NCI-H2081 treated with DMSO at 0.1 percent for 48 hours (cell line): ENCODE measurements at regions not wholly inside any gene's neighbourhood (a gene's known extent, or its start where the extent isn't known, plus 50 kb on each side); places are given as distances from the start of the nearest gene placed in this dataset.

Experiments
- DNase-seq: peaks from one replicate; lab custom pipeline; 2025; lab: John Stamatoyannopoulos, UW

DNA sequence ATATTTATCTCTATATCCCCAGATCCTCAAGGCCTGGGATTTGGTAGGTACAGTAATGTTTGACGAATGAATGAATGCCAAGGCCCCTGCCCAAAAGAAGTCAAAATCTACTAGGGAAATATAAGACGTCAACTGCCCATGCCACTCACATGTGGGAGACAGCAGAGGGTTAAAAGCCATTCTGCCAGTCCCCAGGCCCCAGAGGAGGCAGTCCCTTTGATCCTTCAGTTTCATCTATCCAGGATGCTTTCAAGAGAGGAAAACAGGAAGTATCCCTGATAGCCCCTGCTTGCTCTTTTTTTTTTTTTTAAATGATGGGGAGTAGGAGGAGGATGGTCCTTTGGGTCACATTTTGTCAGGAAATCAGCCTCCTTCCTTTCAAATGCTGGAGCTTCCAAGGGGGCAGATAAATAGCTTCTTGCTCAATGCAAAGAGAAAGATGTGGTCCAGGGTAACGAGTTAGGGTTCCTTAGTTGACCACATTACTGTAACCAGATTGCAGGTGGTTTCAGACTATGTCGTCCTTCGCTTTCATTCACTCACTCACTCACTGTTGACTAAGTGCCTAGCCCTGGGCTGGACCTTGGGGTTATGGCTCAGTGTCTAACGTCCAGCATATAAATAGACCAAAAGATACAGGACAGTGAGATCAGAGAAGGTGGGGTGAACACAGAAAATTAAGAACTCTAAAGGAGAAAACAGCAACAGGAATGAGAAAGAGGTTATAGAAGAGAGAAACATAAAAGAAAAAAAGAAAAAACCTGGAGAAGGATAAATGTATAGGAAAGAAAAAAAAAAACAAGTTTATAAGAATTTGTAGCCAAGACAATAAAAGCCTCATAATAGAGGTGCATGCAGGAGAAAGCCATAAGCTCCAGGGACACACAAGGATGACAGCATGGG lies 64.6 kb upstream of the PIM1 start:
- DNase-seq, result no peak

GRCh38 chr6:37106051-37106363 lies 63.9 kb upstream of the PIM1 start:
- DNase-seq, result no peak

DNA sequence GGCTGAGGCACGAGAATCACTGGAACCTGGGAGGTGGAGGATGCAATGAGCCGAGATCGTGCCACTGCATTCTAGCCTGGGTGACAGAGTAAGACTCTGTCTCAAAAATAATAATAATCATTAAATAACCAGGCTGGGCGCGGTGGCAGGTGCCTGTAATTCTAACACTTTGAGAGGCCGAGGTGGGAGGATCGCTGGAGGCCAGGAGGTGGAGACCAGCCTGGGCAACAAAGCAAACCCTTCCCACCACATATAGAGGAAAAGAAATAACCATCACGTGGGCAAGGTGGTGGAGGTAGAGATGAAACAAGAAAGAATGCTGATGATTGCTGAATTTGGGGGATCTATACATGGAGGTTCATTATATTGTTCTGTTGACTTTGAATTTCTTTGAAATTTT lies 63.4 kb upstream of the PIM1 start:
- no peak for DNase-seq

- no peak for DNase-seq
Observed at GRCh38 chr6:37106982-37107491, 62.9 kb upstream of the PIM1 start.

DNA sequence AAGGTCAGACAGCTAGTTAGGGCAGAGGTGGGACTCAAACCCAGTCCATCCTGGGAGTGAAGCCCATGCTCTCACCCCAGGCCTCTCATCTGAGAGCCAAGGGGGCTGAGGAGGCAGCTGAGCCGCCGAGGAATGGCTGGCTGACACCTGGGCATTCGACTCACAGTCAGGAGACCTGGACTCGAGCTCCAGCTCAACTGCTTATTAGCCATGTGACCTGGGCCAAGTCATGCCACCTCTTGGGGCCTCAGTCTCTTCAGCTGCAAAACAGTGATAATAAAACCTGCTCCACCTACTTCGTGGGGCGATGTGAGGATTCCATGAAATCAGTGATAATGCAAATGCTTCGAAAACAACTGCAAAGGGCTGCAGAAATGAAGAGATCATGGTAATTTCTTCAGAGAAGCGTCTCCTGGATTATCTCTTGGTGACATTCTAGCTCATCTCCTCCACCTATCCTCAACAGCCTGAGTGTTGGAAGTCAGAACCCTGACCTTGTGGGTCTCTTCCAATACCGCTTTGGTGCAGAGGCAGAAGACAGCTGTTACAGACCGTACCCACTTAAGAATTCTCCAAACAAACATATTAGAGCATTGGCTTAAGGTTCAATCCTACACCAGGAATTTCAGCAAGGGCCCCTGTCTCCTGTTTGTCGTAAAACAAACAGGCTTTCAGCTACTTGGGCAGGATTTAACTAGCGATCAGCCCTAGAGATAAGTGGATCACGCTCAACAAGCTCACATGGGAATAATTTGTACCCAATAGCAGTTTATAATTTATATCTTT lies 60.0 kb upstream of the PIM1 start:
- DNase-seq, result no peak

DNA sequence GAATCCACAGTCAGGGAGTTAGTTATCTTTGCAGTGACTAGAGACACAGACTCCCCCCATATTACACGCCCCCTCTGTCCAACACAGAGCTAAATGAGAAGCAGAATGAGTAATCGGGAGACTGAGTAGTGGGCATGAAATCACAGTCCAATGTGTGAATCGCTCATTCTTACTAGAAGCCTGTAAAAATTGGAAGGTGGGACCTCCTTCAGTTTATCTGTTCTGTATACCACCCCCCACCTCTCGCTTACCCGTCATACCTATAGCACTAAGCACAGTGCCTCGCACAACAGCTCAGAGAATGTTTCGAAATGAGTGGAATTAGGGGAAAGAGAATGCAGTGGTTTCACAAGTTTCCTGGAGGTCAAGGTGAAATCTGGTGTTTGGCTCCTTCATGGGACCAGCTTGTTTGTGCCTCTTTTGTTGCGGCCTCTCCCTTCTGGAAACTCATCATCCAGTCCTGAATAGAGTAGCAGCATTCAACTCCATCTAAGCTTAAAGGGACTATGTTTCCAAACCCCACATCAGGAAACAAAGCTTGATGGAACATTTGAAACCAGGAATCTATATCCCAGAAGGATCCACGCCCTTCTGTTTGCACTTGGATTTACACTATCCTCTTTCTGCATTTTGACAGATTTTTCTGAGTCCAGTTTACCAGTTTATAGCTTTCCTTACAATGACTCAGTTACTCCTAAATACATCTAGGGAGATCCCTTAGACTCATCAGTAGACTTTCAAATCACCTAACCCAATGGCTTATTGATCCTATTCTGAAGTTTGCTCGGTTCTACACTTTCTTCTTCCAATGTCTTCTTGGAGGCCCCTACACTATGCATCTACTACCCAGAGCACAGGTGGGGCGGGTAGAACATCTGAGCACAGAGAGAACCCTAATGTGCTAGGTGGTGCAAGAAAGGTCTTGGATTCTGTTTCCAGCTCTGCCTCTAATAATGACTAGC lies 59.2 kb upstream of the PIM1 start:
- DNase-seq, result no peak

- DNase-seq, result no peak
Observed at GRCh38 chr6:37113976-37114375, 56.0 kb upstream of the PIM1 start.

DNA sequence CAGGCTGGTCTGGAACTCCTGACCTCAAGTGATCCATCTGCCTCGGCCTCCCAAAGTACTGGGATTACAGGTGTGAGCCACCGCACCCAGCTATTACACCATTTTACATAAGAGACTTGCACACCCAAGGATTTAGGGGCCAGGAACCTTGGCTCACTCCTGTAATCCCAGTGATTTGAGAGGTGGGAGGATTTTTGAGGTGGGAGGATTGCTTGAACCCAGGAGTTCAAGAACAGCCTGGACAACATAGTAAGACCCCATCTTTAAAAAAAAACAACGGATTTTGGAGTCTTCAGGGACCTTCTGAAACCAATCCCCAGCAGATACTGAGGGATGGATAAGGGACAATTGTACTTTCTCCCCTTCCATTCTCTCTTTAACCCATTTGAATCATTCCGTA lies 55.3 kb upstream of the PIM1 start:
- DNase-seq, result no peak

GRCh38 chr6:37115236-37115895 lies 54.6 kb upstream of the PIM1 start:
- no peak for DNase-seq

DNA sequence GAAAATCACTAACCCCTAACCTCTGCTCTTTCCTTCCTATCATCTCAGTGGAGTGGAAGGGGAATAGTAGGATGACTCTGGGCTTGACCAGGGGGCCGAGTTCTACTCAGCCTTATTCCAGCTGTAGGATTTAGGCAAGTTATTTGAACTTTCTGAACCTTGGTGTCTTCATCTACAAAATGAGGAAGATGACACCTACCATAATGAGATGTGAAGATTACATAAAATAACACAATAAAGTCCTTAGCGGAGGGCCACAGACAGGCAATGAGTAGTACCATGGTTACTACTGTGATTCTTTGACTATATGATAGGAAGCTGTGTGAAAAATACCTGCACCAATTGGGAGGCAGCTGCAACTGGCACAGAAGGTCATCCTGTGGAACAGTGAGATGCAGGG lies 53.6 kb upstream of the PIM1 start:
- no peak for DNase-seq

DNA sequence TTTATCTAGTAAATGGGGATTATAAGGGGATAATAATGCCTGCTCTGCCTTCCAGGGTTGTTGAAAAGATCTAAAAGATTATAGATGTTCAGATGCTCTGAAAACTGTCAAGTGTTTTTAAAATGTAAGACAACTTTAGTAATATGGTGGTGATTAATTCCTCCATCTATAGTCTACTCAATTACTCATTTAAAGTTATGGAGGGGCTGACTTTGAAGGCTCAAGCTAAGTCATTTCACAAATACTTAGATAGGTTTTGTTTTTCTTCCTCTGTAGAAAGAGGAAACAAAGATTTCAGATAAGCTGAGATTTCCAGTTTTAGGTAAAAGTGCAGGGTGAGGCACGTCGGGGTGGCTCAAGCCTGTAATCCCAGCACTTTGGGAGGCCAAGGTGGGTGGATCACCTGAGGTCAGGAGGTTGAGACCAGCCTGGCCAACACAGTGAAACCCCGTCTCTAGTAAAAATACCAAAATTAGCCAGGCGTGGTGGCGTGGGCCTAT lies 50.5 kb upstream of the PIM1 start:
- DNase-seq, result no peak
